NCI-H1092 (cell line): ENCODE measurements at regions not wholly inside any gene's neighbourhood (a gene's known extent, or its start where the extent isn't known, plus 50 kb on each side); places are given as distances from the start of the nearest gene placed in this dataset.
"Not testable (repeated sequence)": the region's sequence is repeated elsewhere in the genome, so short reads cannot be mapped to it uniquely, and the experiment has no call there.

Experiments used
- DNase-seq: peaks from one replicate; lab custom pipeline; 2025; lab: John Stamatoyannopoulos, UW

- DNase-seq = no peak
Observed at GRCh38 chr11:71097506-71098240, 154.7 kb downstream of the SHANK2 start.

GRCh38 chr11:71096751-71097388, 155.5 kb downstream of the SHANK2 start:
- DNase-seq = no peak

GRCh38 chr11:71095294-71095850, 157.0 kb downstream of the SHANK2 start:
- DNase-seq = no peak

- DNase-seq = no peak
Observed at GRCh38 chr11:71094296-71095077, 157.9 kb downstream of the SHANK2 start.

- no peak for DNase-seq
Observed at GRCh38 chr11:71093783-71094182, 158.6 kb downstream of the SHANK2 start.

- no peak for DNase-seq
Observed at GRCh38 chr11:71091506-71092265, 160.7 kb downstream of the SHANK2 start.

GRCh38 chr11:71089571-71089970, 162.8 kb downstream of the SHANK2 start:
- DNase-seq = no peak

- DNase-seq = not testable (repeated sequence)
Observed at GRCh38 chr11:71088314-71089215, 163.8 kb downstream of the SHANK2 start.

- DNase-seq = peak; percentile 83
Observed at GRCh38 chr11:71086687-71087258, 165.6 kb downstream of the SHANK2 start.

GRCh38 chr11:71084306-71085012, 167.9 kb downstream of the SHANK2 start:
- no peak for DNase-seq

- no peak for DNase-seq
Observed at GRCh38 chr11:71083105-71083504, 169.3 kb downstream of the SHANK2 start.

GRCh38 chr11:71082454-71082853, 169.9 kb downstream of the SHANK2 start:
- DNase-seq = no peak

GRCh38 chr11:71081704-71082230, 170.6 kb downstream of the SHANK2 start:
- no peak for DNase-seq

- DNase-seq = peak; percentile 96
Observed at GRCh38 chr11:71080239-71081097, 171.9 kb downstream of the SHANK2 start.

- DNase-seq = no peak
Observed at GRCh38 chr11:71079795-71080194, 172.6 kb downstream of the SHANK2 start.

GRCh38 chr11:71078482-71078881, 173.9 kb downstream of the SHANK2 start:
- DNase-seq = no peak

- no peak for DNase-seq
Observed at GRCh38 chr11:71076525-71077304, 175.7 kb downstream of the SHANK2 start.
